Neural cell (in vitro differentiated cells): ENCODE measurements at regions not wholly inside any gene's neighbourhood (a gene's known extent, or its start where the extent isn't known, plus 50 kb on each side); places are given as distances from the start of the nearest gene placed in this dataset.
"Not testable (repeated sequence)": the region's sequence is repeated elsewhere in the genome, so short reads cannot be mapped to it uniquely, and the experiment has no call there.

Experiments
- H2AFZ ChIP-seq: fragments of 200-600, 300-800 bp; sonication (generic), shearing (Covaris generic); 2 replicates; pipeline ENCODE4 v1.6.0; 2014; ENCODE audit warnings: low read depth, mild to moderate bottlenecking, antibody characterized with exemption, low read length, moderate library complexity
- H3F3A ChIP-seq: fragments of 200-600 bp; shearing (Covaris generic); 2 replicates; pipeline ENCODE4 v1.6.1; 2016; ENCODE audit warnings: mild to moderate bottlenecking, moderate library complexity, mixed read lengths, antibody characterized with exemption, low read length; ENCODE audit not compliant: insufficient read depth, poor library complexity, severe bottlenecking
- H3K27ac ChIP-seq: fragments of 200-600, 300-800 bp; sonication (generic), shearing (Covaris generic); 2 replicates; pipeline ENCODE4 v1.5.1; 2014; ENCODE audit warnings: mild to moderate bottlenecking, low read length, moderate library complexity
- H3K27me3 ChIP-seq: fragments of 300-800, 200-600 bp; sonication (generic), shearing (Covaris generic); 2 replicates; pipeline ENCODE4 v1.6.0; 2014; ENCODE audit warnings: mild to moderate bottlenecking, low read depth, low read length, moderate library complexity; ENCODE audit not compliant: insufficient read depth
- H3K36me3 ChIP-seq: fragments of 300-800, 200-600 bp; sonication (generic), shearing (Covaris generic); 2 replicates; pipeline ENCODE4 v1.5.1; 2014; ENCODE audit warnings: mild to moderate bottlenecking, antibody characterized with exemption, low read length, moderate library complexity; ENCODE audit not compliant: insufficient read depth
- H3K4me2 ChIP-seq: fragments of 300-800, 200-600 bp; sonication (generic), shearing (Covaris generic); 2 replicates; pipeline ENCODE4 v1.6.0; 2014; ENCODE audit warnings: mild to moderate bottlenecking, low read length
- H3K4me3 ChIP-seq: fragments of 300-800, 200-600 bp; sonication (generic), shearing (Covaris generic); 2 replicates; pipeline ENCODE4 v1.5.1; 2014; ENCODE audit warnings: mild to moderate bottlenecking, low read length, moderate library complexity
- H3K79me2 ChIP-seq: fragments of 200-600 bp; shearing (Covaris generic); replicated peaks from 2 replicates; pipeline ENCODE4 v1.6.0; 2014; ENCODE audit warnings: mild to moderate bottlenecking, low read length, moderate library complexity; ENCODE audit not compliant: insufficient read depth
- H3K9ac ChIP-seq: fragments of 300-800, 200-600 bp; sonication (generic), shearing (Covaris generic); 2 replicates; pipeline ENCODE4 v1.6.1; 2016; ENCODE audit warnings: mild to moderate bottlenecking, low read length, mixed read lengths
- H3K9me2 ChIP-seq: fragments of 200-600 bp; shearing (Covaris generic); 2 replicates; pipeline ENCODE4 v1.6.1; 2016; ENCODE audit warnings: mild to moderate bottlenecking, low read length, mixed read lengths; ENCODE audit not compliant: insufficient read depth
- H3K9me3 ChIP-seq: fragments of 200-600, 300-800 bp; sonication (generic), shearing (Covaris generic); 2 replicates; pipeline ENCODE4 v1.6.1; 2016; ENCODE audit warnings: mild to moderate bottlenecking, mixed run types, low read length, moderate library complexity, mixed read lengths
- H4K20me1 ChIP-seq: fragments of 200-600 bp; shearing (Covaris generic); 2 replicates; pipeline ENCODE4 v1.6.1; 2016; ENCODE audit warnings: mild to moderate bottlenecking, mixed run types; ENCODE audit not compliant: insufficient read depth
- CTCF ChIP-seq: fragments of 450-650 bp; IDR thresholded peaks from 2 replicates; pipeline ENCODE4 v1.5.1; 2014; ENCODE audit warnings: antibody characterized with exemption, mild to moderate bottlenecking, moderate library complexity; ENCODE audit not compliant: poor library complexity, severe bottlenecking
- EP300 ChIP-seq: fragments of 450-650 bp; conservative IDR thresholded peaks from 2 replicates; pipeline ENCODE4 v1.6.1; 2014; ENCODE audit warnings: antibody characterized with exemption, mild to moderate bottlenecking, moderate library complexity; ENCODE audit not compliant: poor library complexity, severe bottlenecking
- EZH2 ChIP-seq: fragments of 200-600, 300-800 bp; shearing (Covaris generic), sonication (generic); IDR thresholded peaks from 2 replicates; pipeline ENCODE4 v1.6.1; 2014; ENCODE audit warnings: antibody characterized with exemption, low read length, borderline replicate concordance, mild to moderate bottlenecking; ENCODE audit not compliant: insufficient read depth, poor library complexity, severe bottlenecking
- MXI1 ChIP-seq: fragments of 450-650 bp; conservative IDR thresholded peaks from 2 replicates; pipeline ENCODE4 v1.6.1; 2014; ENCODE audit warnings: antibody characterized with exemption, mild to moderate bottlenecking; ENCODE audit not compliant: poor library complexity, severe bottlenecking
- POLR2AphosphoS5 ChIP-seq: IDR thresholded peaks from 2 replicates; pipeline ENCODE4 v1.6.1; 2012
- RAD21 ChIP-seq: fragments of 450-650 bp; conservative IDR thresholded peaks from 2 replicates; pipeline ENCODE4 v1.6.1; 2014; ENCODE audit warnings: antibody characterized with exemption, mild to moderate bottlenecking, moderate library complexity
- REST ChIP-seq: IDR thresholded peaks from 2 replicates; pipeline ENCODE4 v1.6.1; 2012; ENCODE audit warnings: borderline replicate concordance
- SMC3 ChIP-seq: fragments of 450-650 bp; conservative IDR thresholded peaks from 2 replicates; pipeline ENCODE4 v1.6.1; 2014; ENCODE audit warnings: antibody characterized with exemption, mild to moderate bottlenecking, moderate library complexity; ENCODE audit not compliant: poor library complexity
- TAF1 ChIP-seq: IDR thresholded peaks from 2 replicates; pipeline ENCODE4 v1.6.1; 2012; ENCODE audit warnings: low read depth

GRCh38 chrX:3509934-3510333, 163.5 kb upstream of the MXRA5 start:
- Histone ChIP-seq H3K4me2 (no peak overlapping the region), H2AFZ (no peak overlapping the region), H3K27me3 (no peaks in the 10 kb centered on the region), H3F3A (no peaks in the 10 kb centered on the region), H3K9me3 (no peaks in the 10 kb centered on the region), H3K79me2 (no peaks in the 10 kb centered on the region), H4K20me1 (no peaks in the 10 kb centered on the region), H3K27ac (no peak overlapping the region), H3K4me3 (no peak overlapping the region), H3K36me3 (no peaks in the 10 kb centered on the region), H3K9me2 (no peaks in the 10 kb centered on the region), H3K9ac (no peak overlapping the region)
- no peak for TF ChIP-seq MXI1

- H3K4me2 ChIP-seq, result no peak overlapping the region
- H2AFZ ChIP-seq, result no peak overlapping the region
- no peaks in the 10 kb centered on the region for H3K79me2 ChIP-seq
- no peaks in the 10 kb centered on the region for H3K27me3 ChIP-seq
- H3K9me2 ChIP-seq, result no peaks in the 10 kb centered on the region
- H4K20me1 ChIP-seq, result no peaks in the 10 kb centered on the region
- TF ChIP-seq CTCF, result no peak
- TF ChIP-seq POLR2AphosphoS5, result no peak
- no peak for TF ChIP-seq EP300
- no peak for TF ChIP-seq MXI1
- TF ChIP-seq SMC3, result no peak
- no peak for TF ChIP-seq RAD21
- H3K36me3 ChIP-seq, result no peaks in the 10 kb centered on the region
- no peaks in the 10 kb centered on the region for H3F3A ChIP-seq
- no peak overlapping the region for H3K4me3 ChIP-seq
- no peaks in the 10 kb centered on the region for H3K9me3 ChIP-seq
- no peak overlapping the region for H3K9ac ChIP-seq
- H3K27ac ChIP-seq, result no peak overlapping the region
Measured at GRCh38 chrX:3504916-3505315, 158.5 kb upstream of the MXRA5 start.

- Histone ChIP-seq H3K9me2 (no peaks in the 10 kb centered on the region), H4K20me1 (no peaks in the 10 kb centered on the region), H3F3A (no peaks in the 10 kb centered on the region), H2AFZ (no peak overlapping the region), H3K27me3 (no peaks in the 10 kb centered on the region), H3K79me2 (no peaks in the 10 kb centered on the region), H3K36me3 (no peaks in the 10 kb centered on the region), H3K9ac (no peak overlapping the region), H3K9me3 (no peaks in the 10 kb centered on the region), H3K27ac (no peak overlapping the region), H3K4me3 (no peak overlapping the region), H3K4me2 (no peak overlapping the region)
- TF ChIP-seq POLR2AphosphoS5 (no peak), RAD21 (no peak), SMC3 (no peak), EP300 (no peak), TAF1 (no peak), REST (no peak), MXI1 (no peak), EZH2 (no peak), CTCF (no peak)
Measured at GRCh38 chrX:3501833-3502535, 155.5 kb upstream of the MXRA5 start.

GRCh38 chrX:3495836-3496769, 149.7 kb upstream of the MXRA5 start:
- H3K79me2 ChIP-seq, H3K4me3 ChIP-seq, H3K4me2 ChIP-seq, H3F3A ChIP-seq, H3K27me3 ChIP-seq, H4K20me1 ChIP-seq, H2AFZ ChIP-seq, H3K9me3 ChIP-seq, H3K36me3 ChIP-seq, H3K9me2 ChIP-seq, H3K27ac ChIP-seq, H3K9ac ChIP-seq: not testable (repeated sequence)
